OCI-LY7 (cell line): ENCODE measurements at regions not wholly inside any gene's neighbourhood (a gene's known extent, or its start where the extent isn't known, plus 50 kb on each side); places are given as distances from the start of the nearest gene placed in this dataset.

Experiments
- BruUV-seq: library from RNA; stranded (reverse); fragments of 400-500 nt; replicated peaks from 2 replicates; lab custom pipeline; 2021; lab: Mats Ljungman, UMichigan
- CTCF ChIA-PET: fragments of 300-600 bp; sonication (Branson Sonifier 250); formaldehyde crosslinking; loops from one replicate; lab custom pipeline; 2022; ENCODE audit warnings: antibody characterized with exemption; ENCODE audit not compliant: unreplicated experiment; lab: Charles Lee
- POLR2A ChIA-PET: fragments of 300-600 bp; sonication (Branson Sonifier 250); formaldehyde crosslinking; loops from one replicate; lab custom pipeline; 2022; ENCODE audit warnings: antibody characterized with exemption; lab: Charles Lee
- DNase-seq: peaks from one replicate; pipeline ENCODE4 v3.0.0-alpha.2; 2015; ENCODE audit warnings: low spot score
- H2AFZ ChIP-seq: fragments of 200-600 bp; sonication (generic), shearing (Covaris generic); 2 replicates; pipeline ENCODE4 v1.6.1; 2014; ENCODE audit warnings: mild to moderate bottlenecking, antibody characterized with exemption, low read length, moderate library complexity
- H3K27ac ChIP-seq: fragments of 200-600 bp; sonication (generic); 2 replicates; pipeline ENCODE4 v1.5.1; 2014; ENCODE audit warnings: mixed run types, low read depth, mild to moderate bottlenecking, moderate library complexity, low read length, inconsistent platforms; ENCODE audit not compliant: poor library complexity, severe bottlenecking
- H3K36me3 ChIP-seq: fragments of 200-600 bp; sonication (generic); 2 replicates; pipeline ENCODE4 v1.6.1; 2014; ENCODE audit warnings: mild to moderate bottlenecking, antibody characterized with exemption, low read length, moderate library complexity, mixed read lengths; ENCODE audit not compliant: insufficient read depth
- H3K4me1 ChIP-seq: fragments of 200-600 bp; sonication (generic); 2 replicates; pipeline ENCODE4 v1.5.1; 2014; ENCODE audit warnings: mild to moderate bottlenecking, low read length; ENCODE audit not compliant: insufficient read depth, poor library complexity, severe bottlenecking
- H3K4me2 ChIP-seq: fragments of 200-600 bp; sonication (generic); 2 replicates; pipeline ENCODE4 v1.6.1; 2014; ENCODE audit warnings: mild to moderate bottlenecking, low read length
- H3K4me3 ChIP-seq: fragments of 200-600 bp; sonication (generic); 2 replicates; pipeline ENCODE4 v1.5.1; 2014; ENCODE audit warnings: mild to moderate bottlenecking, low read depth, low read length; ENCODE audit not compliant: poor library complexity, severe bottlenecking
- H3K79me2 ChIP-seq: fragments of 200-600 bp; sonication (generic); 2 replicates; pipeline ENCODE4 v1.6.1; 2016; ENCODE audit warnings: low read depth, mild to moderate bottlenecking, low read length, moderate library complexity, mixed read lengths; ENCODE audit not compliant: insufficient read depth
- H3K9me2 ChIP-seq: fragments of 200-600 bp; sonication (generic); 2 replicates; pipeline ENCODE4 v1.6.1; 2016; ENCODE audit warnings: mild to moderate bottlenecking, low read length, mixed read lengths; ENCODE audit not compliant: insufficient read depth
- H3K9me3 ChIP-seq: fragments of 200-600 bp; sonication (generic); 2 replicates; pipeline ENCODE4 v1.6.1; 2014; ENCODE audit warnings: mild to moderate bottlenecking, mixed run types, low read length, mixed read lengths
- H4K20me1 ChIP-seq: fragments of 200-600 bp; sonication (generic); 2 replicates; pipeline ENCODE4 v1.6.1; 2014; ENCODE audit warnings: mild to moderate bottlenecking, antibody characterized with exemption, low read length, moderate library complexity, mixed read lengths; ENCODE audit not compliant: insufficient read depth
- CTCF ChIP-seq: fragments of 200-600 bp; sonication (generic); conservative IDR thresholded peaks from 2 replicates; pipeline ENCODE4 v1.5.1; 2014; ENCODE audit warnings: mild to moderate bottlenecking, antibody characterized with exemption, low read length, moderate library complexity, mixed read lengths
- EZH2phosphoT487 ChIP-seq: fragments of 200-600 bp; sonication (generic); IDR thresholded peaks from 2 replicates; pipeline ENCODE4 v1.6.1; 2018; ENCODE audit warnings: low read depth, borderline replicate concordance, mild to moderate bottlenecking, mixed run types, antibody characterized with exemption, low read length, moderate library complexity, mixed read lengths
- intact Hi-C: fragments of 100-400 bp; cut with micrococcal nuclease; formaldehyde crosslinking; loops from one replicate; pipeline ENCODE4 v1.10.0; 2022; ENCODE audit not compliant: unreplicated experiment

- H3K4me3 ChIP-seq: no peak overlapping the region
- no peaks in the 10 kb centered on the region for H3K9me3 ChIP-seq
- ChIA-PET CTCF (no interaction called here), POLR2A (no interaction called here)
- no peak overlapping the region for H3K4me2 ChIP-seq
- no TSS peak for BruUV-seq
- no peak overlapping the region for H2AFZ ChIP-seq
- intact Hi-C loops: no loop called here
- H3K4me1 ChIP-seq: no peaks in the 10 kb centered on the region
- no peak for DNase-seq
- H3K9me2 ChIP-seq: no peaks in the 10 kb centered on the region
- no peaks in the 10 kb centered on the region for H4K20me1 ChIP-seq
- H3K27ac ChIP-seq: no peak overlapping the region
- no peaks in the 10 kb centered on the region for H3K79me2 ChIP-seq
- no peaks in the 10 kb centered on the region for H3K36me3 ChIP-seq
- TF ChIP-seq CTCF (no peak), EZH2phosphoT487 (no peak)
Measured at GRCh38 chr7:68438811-68439210, 1159.5 kb upstream of the AUTS2 start.

DNA sequence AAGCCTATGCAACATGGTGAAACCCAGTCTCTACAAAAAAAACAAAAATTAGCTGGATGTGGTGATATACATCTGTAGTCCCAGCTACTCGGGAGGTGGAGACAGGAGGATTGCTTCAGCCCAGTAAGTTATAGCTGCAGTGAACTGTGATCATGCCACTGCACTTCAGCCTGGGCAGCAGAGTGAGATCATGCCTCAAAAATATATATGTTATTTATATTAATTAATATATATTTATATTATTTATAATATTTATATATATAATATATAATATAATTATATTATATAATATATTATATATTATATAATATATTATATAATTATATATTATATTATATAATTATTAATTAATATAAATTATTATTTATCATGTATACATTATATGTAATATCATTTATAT is 1158.4 kb upstream of the AUTS2 start:
- no TSS peak for BruUV-seq
- Histone ChIP-seq H3K79me2 (no peaks in the 10 kb centered on the region), H3K4me1 (no peaks in the 10 kb centered on the region), H3K36me3 (no peaks in the 10 kb centered on the region), H3K9me2 (no peaks in the 10 kb centered on the region), H4K20me1 (no peaks in the 10 kb centered on the region), H2AFZ (no peak overlapping the region), H3K4me2 (no peak overlapping the region), H3K27ac (no peak overlapping the region), H3K4me3 (no peak overlapping the region), H3K9me3 (no peaks in the 10 kb centered on the region)
- no peak for DNase-seq
- TF ChIP-seq EZH2phosphoT487: no peak
- TF ChIP-seq CTCF: no peak
- ChIA-PET CTCF (no interaction called here), POLR2A (no interaction called here)
- intact Hi-C loops: no loop called here

DNA sequence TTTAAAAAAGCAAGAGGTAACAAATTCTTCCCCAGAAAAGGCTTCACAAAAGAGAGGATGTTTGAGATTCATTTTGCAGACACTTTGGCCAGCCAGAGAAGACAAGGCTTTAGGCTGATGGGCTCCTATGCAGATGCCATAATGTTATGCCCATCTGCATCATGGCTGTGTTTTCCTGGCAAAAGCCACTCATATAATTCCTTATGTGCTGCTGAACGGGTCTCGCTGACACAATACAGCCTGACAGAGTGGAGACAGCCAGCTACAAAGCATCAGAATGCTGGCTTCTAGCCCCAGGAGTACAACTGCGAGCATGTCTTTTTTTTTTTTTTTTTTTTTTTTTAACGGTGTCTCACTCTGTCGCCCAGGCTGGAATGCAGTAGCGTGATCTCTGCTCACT is 1157.4 kb upstream of the AUTS2 start:
- BruUV-seq: no TSS peak
- H3K79me2 ChIP-seq: no peaks in the 10 kb centered on the region
- no peaks in the 10 kb centered on the region for H3K36me3 ChIP-seq
- ChIA-PET CTCF (no interaction called here), POLR2A (interaction anchor here (0.7 kb wide), 1 partner anchor 949 kb away, joined by 9 read pairs; no protein-coding TSS in a partner anchor)
- no peak for TF ChIP-seq EZH2phosphoT487
- TF ChIP-seq CTCF: no peak
- no peak overlapping the region for H2AFZ ChIP-seq
- no peaks in the 10 kb centered on the region for H3K4me1 ChIP-seq
- H3K9me2 ChIP-seq: no peaks in the 10 kb centered on the region
- intact Hi-C loops: no loop called here
- peak; percentile 1 for DNase-seq
- no peak overlapping the region for H3K4me3 ChIP-seq
- H3K4me2 ChIP-seq: no peak overlapping the region
- H3K27ac ChIP-seq: no peak overlapping the region
- no peaks in the 10 kb centered on the region for H3K9me3 ChIP-seq
- no peaks in the 10 kb centered on the region for H4K20me1 ChIP-seq
